Glomerular visceral epithelial cell (primary cell): ENCODE measurements at regions not wholly inside any gene's neighbourhood (a gene's known extent, or its start where the extent isn't known, plus 50 kb on each side); places are given as distances from the start of the nearest gene placed in this dataset.
"Not testable (repeated sequence)": the region's sequence is repeated elsewhere in the genome, so short reads cannot be mapped to it uniquely, and the experiment has no call there.

Source experiments
- DNase-seq: peaks from one replicate; pipeline ENCODE4 v3.0.0-alpha.2; 2016; ENCODE audit errors: extremely low spot score

GRCh38 chr13:56670563-56670962 is 470.2 kb upstream of the PRR20A start:
- peak; percentile 3 for DNase-seq

- DNase-seq = no peak
Observed at GRCh38 chr13:56681404-56681803, 459.3 kb upstream of the PRR20A start.

GRCh38 chr13:56687131-56687530 is 453.6 kb upstream of the PRR20A start:
- DNase-seq = no peak

DNA sequence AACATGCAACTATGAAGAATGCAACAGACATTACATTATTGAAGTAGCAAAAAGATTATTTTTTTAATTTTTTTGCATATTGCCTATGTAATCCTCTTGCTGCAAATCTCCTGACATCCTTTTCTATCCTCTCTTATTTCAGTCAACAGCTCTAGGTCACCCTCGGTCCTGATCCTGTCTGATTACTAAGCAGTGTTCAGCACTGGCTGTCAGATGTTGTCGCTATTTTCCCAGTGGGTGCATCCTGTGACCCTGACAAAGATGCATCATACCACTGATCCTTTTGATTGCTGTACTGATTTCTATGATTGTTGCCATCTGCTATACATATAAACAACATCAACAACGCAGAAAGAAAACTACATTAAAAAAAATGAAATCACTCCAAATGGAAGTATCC is 443.7 kb upstream of the PRR20A start:
- DNase-seq = no peak

- DNase-seq = no peak
Observed at GRCh38 chr13:56700324-56700723, 440.4 kb upstream of the PRR20A start.

- no peak for DNase-seq
Observed at GRCh38 chr13:56706485-56706884, 434.2 kb upstream of the PRR20A start.

DNA sequence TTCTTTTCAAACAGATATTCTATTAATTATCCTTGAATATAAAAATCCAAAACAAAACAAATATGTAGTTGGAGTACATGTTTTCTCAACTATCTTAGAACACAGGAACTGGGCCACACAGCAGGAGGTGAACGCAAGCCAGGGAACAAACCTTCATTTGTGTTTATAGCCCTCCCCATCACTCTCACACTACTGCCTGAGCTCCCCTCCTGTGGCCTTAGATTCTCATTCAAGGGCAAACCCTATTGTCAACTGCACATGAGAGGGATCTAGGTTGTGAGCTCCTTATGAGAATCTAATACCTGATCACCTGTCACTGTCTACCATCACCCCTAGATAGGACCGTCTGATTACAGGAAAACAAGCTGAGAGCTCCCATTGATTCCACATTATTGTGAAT is 427.1 kb upstream of the PRR20A start:
- no peak for DNase-seq

GRCh38 chr13:56718791-56719190 is 421.9 kb upstream of the PRR20A start:
- no peak for DNase-seq

- no peak for DNase-seq
Observed at GRCh38 chr13:56720841-56721240, 419.9 kb upstream of the PRR20A start.

- DNase-seq = no peak
Observed at GRCh38 chr13:56735537-56735942, 405.2 kb upstream of the PRR20A start.

- no peak for DNase-seq
Observed at GRCh38 chr13:56736966-56737365, 403.8 kb upstream of the PRR20A start.

DNA sequence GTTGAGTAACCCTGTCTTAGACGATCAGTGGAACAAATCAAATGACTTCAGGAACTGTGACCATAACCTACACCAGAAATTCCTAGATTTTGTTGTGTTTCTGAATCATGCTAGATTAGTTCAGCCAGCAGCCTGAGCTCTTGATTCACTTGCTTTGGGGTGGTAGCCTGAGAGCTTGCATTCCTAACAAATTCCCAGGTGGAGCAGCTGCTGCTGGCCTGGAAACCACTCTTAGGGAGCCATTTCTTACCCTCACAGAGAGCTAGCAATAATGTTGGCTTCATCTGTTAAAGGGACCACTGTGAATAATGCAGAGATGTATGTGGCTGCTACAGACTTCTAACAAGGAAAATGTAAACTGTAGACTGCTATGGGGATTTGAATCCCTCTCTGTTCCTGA is 388.1 kb upstream of the PRR20A start:
- DNase-seq = peak; percentile 3

DNA sequence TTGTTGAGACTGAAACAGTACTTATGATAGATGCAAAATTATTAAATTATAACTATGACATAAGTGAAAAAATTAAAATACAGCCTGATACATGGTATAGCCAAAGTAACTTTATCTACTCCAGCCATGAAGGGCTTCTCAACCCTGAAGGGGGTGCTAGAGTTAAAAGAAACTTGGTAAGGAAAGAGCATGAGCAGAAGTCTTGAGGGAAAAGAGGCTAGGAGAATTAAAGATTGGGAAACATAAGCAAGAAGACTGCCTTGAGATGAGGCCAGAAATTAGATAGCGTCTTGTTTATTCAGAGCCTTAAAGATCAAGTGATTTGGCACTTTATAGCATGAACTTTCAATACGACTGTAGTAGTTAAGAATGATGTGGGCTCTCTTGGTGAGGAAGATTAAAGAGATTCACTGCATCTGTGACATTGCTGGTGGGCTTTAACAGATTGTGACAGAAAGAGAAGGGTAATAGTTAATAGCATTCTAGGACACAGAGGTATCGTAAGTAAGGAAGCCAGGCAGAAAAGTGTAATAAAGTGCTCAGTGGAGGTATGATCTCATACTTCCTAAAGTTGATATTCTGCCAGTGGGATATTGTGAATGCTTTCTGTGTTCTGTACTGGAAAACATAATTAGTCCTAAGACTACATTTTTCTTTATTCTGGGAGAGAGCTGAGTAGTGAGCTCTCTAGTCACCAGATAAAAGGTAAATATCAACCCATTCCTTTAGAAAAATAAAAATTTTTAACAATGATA is 385.4 kb upstream of the PRR20A start:
- no peak for DNase-seq

- not testable (repeated sequence) for DNase-seq
Observed at GRCh38 chr13:56763333-56763732, 377.4 kb upstream of the PRR20A start.

GRCh38 chr13:56773148-56773547 is 367.6 kb upstream of the PRR20A start:
- no peak for DNase-seq

GRCh38 chr13:56789527-56789926 is 351.2 kb upstream of the PRR20A start:
- no peak for DNase-seq

DNA sequence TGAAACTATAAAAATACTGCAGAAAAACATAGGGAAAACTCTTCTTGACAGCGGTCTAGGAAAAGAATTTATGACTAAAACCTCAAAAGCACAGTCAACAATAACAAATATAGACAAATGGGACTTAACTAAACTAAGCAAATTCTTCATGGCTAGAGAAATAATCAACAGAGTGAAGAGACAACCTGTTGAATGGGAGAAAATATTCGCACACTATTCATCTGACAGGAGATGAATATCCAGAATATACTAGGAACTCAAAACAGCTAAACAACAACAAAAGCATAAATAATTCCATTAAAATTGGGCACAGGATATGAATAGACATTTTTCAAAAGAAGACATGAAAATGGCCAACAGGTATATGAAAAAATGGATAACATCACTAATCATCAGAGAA is 303.6 kb upstream of the PRR20A start:
- DNase-seq = no peak

DNA sequence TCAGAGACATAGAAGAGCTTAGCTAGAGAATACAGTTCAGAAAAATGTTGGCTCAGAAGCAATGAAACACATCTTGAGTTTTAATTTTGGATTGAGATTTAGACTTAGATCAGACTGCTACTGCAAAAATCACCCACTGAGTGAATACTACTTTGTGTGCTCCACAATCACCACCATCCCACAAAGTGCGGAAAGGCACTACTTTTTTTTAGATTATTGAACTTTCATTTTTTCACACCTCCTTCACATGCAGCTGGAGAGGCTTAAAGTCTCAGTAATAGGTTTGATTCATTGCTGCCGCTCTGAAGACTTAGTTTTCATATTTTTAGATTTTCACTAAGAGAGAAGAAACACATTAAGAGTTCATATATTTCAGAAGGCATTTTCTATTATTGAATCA is 289.9 kb upstream of the PRR20A start:
- DNase-seq = no peak

DNA sequence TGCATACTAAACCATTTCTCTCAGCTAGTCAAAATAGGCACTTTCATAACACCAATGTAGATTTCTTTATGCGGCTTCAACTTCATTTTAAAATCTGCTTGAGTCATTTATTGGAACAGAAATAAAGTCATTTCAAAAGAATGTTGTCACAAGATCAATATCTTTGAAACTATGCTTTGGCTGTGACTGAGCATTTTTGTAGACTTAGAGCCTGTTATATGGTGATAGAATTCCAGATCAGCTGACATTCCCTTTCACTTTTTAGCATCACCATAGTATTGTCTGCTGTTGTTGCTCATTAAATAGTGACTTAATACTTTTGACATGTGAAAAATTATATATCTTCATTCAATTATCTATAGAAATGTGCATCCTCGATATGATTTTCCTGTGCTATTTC is 279.2 kb upstream of the PRR20A start:
- DNase-seq = no peak

DNA sequence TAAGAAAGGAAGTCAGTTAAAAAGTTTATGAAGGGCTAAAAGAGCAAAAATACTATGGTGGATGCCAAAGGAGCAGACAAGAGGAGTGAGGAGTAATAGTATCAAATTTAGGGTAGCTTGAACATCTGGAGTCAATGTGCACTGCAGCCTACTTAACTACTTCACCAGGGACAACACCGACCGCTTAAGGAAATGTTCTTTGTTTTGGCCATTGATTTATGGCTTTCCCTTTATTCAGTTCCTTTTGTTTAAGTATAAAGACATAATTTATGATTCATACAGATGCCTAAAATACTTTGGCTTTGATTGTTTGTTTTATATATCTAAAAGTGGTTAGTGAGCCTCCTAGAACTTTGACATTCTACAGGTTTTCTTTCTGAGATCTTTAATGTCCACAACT is 276.3 kb upstream of the PRR20A start:
- no peak for DNase-seq

GRCh38 chr13:56865416-56865815 is 275.3 kb upstream of the PRR20A start:
- DNase-seq = no peak

DNA sequence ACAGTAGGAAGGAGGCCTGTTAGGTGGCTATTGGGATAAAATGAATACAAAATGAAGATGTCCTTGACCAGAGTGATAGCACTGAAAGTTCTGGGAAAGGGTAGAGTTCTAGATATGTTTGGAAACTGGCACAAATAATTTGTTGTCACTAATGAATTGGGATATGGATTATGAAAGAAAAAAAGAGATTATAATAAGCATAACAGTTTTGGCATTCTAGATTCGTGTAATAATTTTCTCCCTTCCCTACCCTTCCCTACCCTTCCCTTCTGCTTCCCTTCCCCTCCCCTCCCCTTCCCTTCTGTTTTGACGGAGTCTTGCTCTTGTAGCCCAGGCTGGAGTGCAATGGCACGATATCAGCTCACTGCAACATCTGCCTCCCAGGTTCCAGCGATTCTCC is 271.0 kb upstream of the PRR20A start:
- no peak for DNase-seq

GRCh38 chr13:56886398-56886797 is 254.3 kb upstream of the PRR20A start:
- DNase-seq = no peak

GRCh38 chr13:56888455-56888854 is 252.3 kb upstream of the PRR20A start:
- no peak for DNase-seq
